ENCODE measurements at regions not wholly inside any gene's neighbourhood (a gene's known extent, or its start where the extent isn't known, plus 50 kb on each side); places are given as distances from the start of the nearest gene placed in this dataset.

DNA sequence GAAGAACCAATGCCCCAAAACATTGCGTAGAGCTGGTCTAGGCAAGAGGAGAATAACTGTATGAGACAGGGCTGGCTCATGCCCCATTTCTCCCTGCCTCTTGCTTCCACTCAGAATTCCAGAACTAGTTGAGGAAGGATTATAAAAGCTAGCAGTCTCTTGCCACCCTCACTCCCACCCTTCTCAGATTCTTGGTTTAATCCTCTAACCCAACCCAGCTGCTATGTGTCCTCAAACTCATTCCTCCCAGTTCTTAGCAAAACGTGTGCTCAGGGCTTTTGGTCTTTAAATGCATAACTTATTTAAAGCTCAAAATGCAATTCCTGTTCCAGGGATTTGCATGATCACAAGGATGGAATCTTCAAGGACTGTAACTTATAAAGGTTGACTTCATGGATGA is 466.3 kb downstream of the COG6 start:
- Histone ChIP-seq H3K9me1 (ENCODE audit: control insufficient read depth, insufficient read depth, low read length) (no peaks in the 10 kb centered on the region), H3K36me3 (ENCODE audit: control insufficient read depth, insufficient read depth, low read length) (no peaks in the 10 kb centered on the region), H3K4me2 (ENCODE audit: insufficient read depth, low read length) (no peak overlapping the region), H3K79me2 (ENCODE audit: control insufficient read depth, insufficient read depth, low read length) (no peaks in the 10 kb centered on the region), H3K27ac (ENCODE audit: extremely low read depth, low read depth, low read length) (no peak overlapping the region), H2AFZ (ENCODE audit: low read depth, low read length) (no peak overlapping the region), H3K4me1 (replicated peaks in 1 of 2; ENCODE audit: control insufficient read depth in 2 of 2, insufficient read depth in 2 of 2, low read length in 2 of 2) (no peaks in the 10 kb centered on the region), H3K27me3 (ENCODE audit: control insufficient read depth in 2 of 2, insufficient read depth in 2 of 2, low read length in 2 of 2) (no peaks in the 10 kb centered on the region), H3K4me3 (no peak overlapping the region), H3K9ac (ENCODE audit: insufficient read depth in 1 of 2, low read depth in 2 of 2, low read length in 2 of 2) (no peak overlapping the region), H3K9me3 (replicated peaks; ENCODE audit: control insufficient read depth, insufficient read depth, low read depth, low read length) (no peaks in the 10 kb centered on the region), H4K20me1 (replicated peaks; ENCODE audit: control insufficient read depth, insufficient read depth, low read length) (no peaks in the 10 kb centered on the region)
- in situ Hi-C loops (cut with MboI), result no loop called here
- ChIA-PET POLR2A (no interaction called here), CTCF (ENCODE audit: low intra/inter-chr PET ratio) (no interaction called here)
- intact Hi-C loops (cut with micrococcal nuclease), result no loop called here
- DNase-seq (ENCODE audit: extremely low read depth in 1 of 4, low spot score in 3 of 4), result no peak
- no peak for ATAC-seq
- no TSS peak for BruUV-seq (replicated peaks)
- no peak for FAIRE-seq
- WGBS (ENCODE audit: insufficient coverage, low coverage, missing lambda C conversion rate), result 0% methylated on average over 2 of the region's 2 CpGs
- TF ChIP-seq, protein P1, sequence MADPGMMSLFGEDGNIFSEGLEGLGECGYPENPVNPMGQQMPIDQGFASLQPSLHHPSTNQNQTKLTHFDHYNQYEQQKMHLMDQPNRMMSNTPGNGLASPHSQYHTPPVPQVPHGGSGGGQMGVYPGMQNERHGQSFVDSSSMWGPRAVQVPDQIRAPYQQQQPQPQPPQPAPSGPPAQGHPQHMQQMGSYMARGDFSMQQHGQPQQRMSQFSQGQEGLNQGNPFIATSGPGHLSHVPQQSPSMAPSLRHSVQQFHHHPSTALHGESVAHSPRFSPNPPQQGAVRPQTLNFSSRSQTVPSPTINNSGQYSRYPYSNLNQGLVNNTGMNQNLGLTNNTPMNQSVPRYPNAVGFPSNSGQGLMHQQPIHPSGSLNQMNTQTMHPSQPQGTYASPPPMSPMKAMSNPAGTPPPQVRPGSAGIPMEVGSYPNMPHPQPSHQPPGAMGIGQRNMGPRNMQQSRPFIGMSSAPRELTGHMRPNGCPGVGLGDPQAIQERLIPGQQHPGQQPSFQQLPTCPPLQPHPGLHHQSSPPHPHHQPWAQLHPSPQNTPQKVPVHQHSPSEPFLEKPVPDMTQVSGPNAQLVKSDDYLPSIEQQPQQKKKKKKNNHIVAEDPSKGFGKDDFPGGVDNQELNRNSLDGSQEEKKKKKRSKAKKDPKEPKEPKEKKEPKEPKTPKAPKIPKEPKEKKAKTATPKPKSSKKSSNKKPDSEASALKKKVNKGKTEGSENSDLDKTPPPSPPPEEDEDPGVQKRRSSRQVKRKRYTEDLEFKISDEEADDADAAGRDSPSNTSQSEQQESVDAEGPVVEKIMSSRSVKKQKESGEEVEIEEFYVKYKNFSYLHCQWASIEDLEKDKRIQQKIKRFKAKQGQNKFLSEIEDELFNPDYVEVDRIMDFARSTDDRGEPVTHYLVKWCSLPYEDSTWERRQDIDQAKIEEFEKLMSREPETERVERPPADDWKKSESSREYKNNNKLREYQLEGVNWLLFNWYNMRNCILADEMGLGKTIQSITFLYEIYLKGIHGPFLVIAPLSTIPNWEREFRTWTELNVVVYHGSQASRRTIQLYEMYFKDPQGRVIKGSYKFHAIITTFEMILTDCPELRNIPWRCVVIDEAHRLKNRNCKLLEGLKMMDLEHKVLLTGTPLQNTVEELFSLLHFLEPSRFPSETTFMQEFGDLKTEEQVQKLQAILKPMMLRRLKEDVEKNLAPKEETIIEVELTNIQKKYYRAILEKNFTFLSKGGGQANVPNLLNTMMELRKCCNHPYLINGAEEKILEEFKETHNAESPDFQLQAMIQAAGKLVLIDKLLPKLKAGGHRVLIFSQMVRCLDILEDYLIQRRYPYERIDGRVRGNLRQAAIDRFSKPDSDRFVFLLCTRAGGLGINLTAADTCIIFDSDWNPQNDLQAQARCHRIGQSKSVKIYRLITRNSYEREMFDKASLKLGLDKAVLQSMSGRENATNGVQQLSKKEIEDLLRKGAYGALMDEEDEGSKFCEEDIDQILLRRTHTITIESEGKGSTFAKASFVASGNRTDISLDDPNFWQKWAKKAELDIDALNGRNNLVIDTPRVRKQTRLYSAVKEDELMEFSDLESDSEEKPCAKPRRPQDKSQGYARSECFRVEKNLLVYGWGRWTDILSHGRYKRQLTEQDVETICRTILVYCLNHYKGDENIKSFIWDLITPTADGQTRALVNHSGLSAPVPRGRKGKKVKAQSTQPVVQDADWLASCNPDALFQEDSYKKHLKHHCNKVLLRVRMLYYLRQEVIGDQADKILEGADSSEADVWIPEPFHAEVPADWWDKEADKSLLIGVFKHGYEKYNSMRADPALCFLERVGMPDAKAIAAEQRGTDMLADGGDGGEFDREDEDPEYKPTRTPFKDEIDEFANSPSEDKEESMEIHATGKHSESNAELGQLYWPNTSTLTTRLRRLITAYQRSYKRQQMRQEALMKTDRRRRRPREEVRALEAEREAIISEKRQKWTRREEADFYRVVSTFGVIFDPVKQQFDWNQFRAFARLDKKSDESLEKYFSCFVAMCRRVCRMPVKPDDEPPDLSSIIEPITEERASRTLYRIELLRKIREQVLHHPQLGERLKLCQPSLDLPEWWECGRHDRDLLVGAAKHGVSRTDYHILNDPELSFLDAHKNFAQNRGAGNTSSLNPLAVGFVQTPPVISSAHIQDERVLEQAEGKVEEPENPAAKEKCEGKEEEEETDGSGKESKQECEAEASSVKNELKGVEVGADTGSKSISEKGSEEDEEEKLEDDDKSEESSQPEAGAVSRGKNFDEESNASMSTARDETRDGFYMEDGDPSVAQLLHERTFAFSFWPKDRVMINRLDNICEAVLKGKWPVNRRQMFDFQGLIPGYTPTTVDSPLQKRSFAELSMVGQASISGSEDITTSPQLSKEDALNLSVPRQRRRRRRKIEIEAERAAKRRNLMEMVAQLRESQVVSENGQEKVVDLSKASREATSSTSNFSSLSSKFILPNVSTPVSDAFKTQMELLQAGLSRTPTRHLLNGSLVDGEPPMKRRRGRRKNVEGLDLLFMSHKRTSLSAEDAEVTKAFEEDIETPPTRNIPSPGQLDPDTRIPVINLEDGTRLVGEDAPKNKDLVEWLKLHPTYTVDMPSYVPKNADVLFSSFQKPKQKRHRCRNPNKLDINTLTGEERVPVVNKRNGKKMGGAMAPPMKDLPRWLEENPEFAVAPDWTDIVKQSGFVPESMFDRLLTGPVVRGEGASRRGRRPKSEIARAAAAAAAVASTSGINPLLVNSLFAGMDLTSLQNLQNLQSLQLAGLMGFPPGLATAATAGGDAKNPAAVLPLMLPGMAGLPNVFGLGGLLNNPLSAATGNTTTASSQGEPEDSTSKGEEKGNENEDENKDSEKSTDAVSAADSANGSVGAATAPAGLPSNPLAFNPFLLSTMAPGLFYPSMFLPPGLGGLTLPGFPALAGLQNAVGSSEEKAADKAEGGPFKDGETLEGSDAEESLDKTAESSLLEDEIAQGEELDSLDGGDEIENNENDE (IDR thresholded peaks at IDR 0.05; ENCODE audit: low read depth, low read length), result no peak
- TF ChIP-seq HDAC2 (IDR thresholded peaks at IDR 0.05), result no peak
- no peak for TF ChIP-seq SOX6 (IDR thresholded peaks at IDR 0.05)
- TF ChIP-seq NFXL1 (CRISPR knock-in tag; IDR thresholded peaks at IDR 0.05), result no peak
- no peak for TF ChIP-seq NR4A1 (CRISPR knock-in tag; IDR thresholded peaks at IDR 0.05)
- no peak for TF ChIP-seq NR4A1 (tag; IDR thresholded peaks at IDR 0.05)
- TF ChIP-seq, protein P2, sequence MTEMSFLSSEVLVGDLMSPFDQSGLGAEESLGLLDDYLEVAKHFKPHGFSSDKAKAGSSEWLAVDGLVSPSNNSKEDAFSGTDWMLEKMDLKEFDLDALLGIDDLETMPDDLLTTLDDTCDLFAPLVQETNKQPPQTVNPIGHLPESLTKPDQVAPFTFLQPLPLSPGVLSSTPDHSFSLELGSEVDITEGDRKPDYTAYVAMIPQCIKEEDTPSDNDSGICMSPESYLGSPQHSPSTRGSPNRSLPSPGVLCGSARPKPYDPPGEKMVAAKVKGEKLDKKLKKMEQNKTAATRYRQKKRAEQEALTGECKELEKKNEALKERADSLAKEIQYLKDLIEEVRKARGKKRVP (CRISPR knock-in tag; IDR thresholded peaks at IDR 0.05), result no peak
- TF ChIP-seq SPI1 (IDR thresholded peaks at IDR 0.05; ENCODE audit: borderline replicate concordance, low read depth, low read length), result no peak
- no peak for TF ChIP-seq ZFP30 (CRISPR knock-in tag; IDR thresholded peaks at IDR 0.05; ENCODE audit: borderline replicate concordance)
- TF ChIP-seq TAL1 (IDR thresholded peaks at IDR 0.05), result no peak
- TF ChIP-seq STAT5A (IDR thresholded peaks at IDR 0.05; ENCODE audit: borderline replicate concordance, low read length), result no peak
- no peak for TF ChIP-seq SP1 (CRISPR knock-in tag; IDR thresholded peaks at IDR 0.05)
- no peak for TF ChIP-seq POLR3G (IDR thresholded peaks at IDR 0.05; ENCODE audit: extremely low read depth, insufficient read length, insufficient replicate concordance)
